ENCODE measurements at regions not wholly inside any gene's neighbourhood (a gene's known extent, or its start where the extent isn't known, plus 50 kb on each side); places are given as distances from the start of the nearest gene placed in this dataset.
"Not testable (repeated sequence)": the region's sequence is repeated elsewhere in the genome, so short reads cannot be mapped to it uniquely, and the experiment has no call there.

GRCh38 chr19:28715157-28715556 lies 497.8 kb downstream of the UQCRFS1 start:
- H3K27ac Mint-ChIP-seq: no peak overlapping the region
- DNase-seq (ENCODE audit: low spot score): no peak
- H3K36me3 Mint-ChIP-seq (ENCODE audit: low read depth): no peaks in the 10 kb centered on the region
- H3K4me3 Mint-ChIP-seq: no peak overlapping the region
- H3K27me3 Mint-ChIP-seq (ENCODE audit: low read depth): no peaks in the 10 kb centered on the region
- H3K9me3 Mint-ChIP-seq: peaks cover 3% of the 10 kb centered on the region
- no peaks in the 10 kb centered on the region for H3K4me1 Mint-ChIP-seq (ENCODE audit: low read depth)

- H3K36me3 Mint-ChIP-seq (ENCODE audit: low read depth): no peaks in the 10 kb centered on the region
- H3K27ac Mint-ChIP-seq: no peak overlapping the region
- no peaks in the 10 kb centered on the region for H3K4me1 Mint-ChIP-seq (ENCODE audit: low read depth)
- no peaks in the 10 kb centered on the region for H3K9me3 Mint-ChIP-seq
- no peaks in the 10 kb centered on the region for H3K27me3 Mint-ChIP-seq (ENCODE audit: low read depth)
- no peak overlapping the region for H3K4me3 Mint-ChIP-seq
- DNase-seq (ENCODE audit: low spot score): no peak
These were observed 501.5 kb downstream of the UQCRFS1 start for GRCh38 chr19:28711411-28711810.

- Mint-ChIP-seq H3K27me3 (ENCODE audit: low read depth) (no peaks in the 10 kb centered on the region), H3K4me1 (ENCODE audit: low read depth) (no peaks in the 10 kb centered on the region), H3K4me3 (no peak overlapping the region), H3K27ac (no peak overlapping the region), H3K9me3 (no peaks in the 10 kb centered on the region), H3K36me3 (ENCODE audit: low read depth) (no peaks in the 10 kb centered on the region)
- DNase-seq (ENCODE audit: low spot score): no peak
These were observed 502.7 kb downstream of the UQCRFS1 start for GRCh38 chr19:28710278-28710677.

DNA sequence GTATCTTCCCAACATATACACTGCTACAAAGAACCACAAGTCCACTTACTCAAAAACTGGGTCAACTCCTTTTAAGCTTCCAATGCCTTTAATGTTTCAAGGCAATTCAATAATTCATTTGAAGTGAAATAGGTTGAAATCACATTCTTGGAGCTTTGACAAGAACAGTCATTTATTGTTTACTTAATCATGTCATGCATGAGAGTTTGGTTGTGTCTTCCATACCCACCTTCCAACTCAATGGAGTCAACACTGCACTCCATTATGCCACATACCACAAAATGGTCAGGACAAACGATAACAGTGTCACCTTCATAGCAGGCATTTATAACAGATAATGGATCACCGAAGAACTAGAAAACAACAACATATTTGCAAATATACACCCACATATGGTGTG lies 506.3 kb downstream of the UQCRFS1 start:
- no peak for DNase-seq (ENCODE audit: low spot score)
- Mint-ChIP-seq H3K4me3 (no peak overlapping the region), H3K9me3 (no peaks in the 10 kb centered on the region), H3K4me1 (ENCODE audit: low read depth) (no peaks in the 10 kb centered on the region), H3K36me3 (ENCODE audit: low read depth) (no peaks in the 10 kb centered on the region), H3K27ac (no peak overlapping the region), H3K27me3 (ENCODE audit: low read depth) (no peaks in the 10 kb centered on the region)

- Mint-ChIP-seq H3K4me1 (ENCODE audit: low read depth) (no peaks in the 10 kb centered on the region), H3K27me3 (ENCODE audit: low read depth) (no peaks in the 10 kb centered on the region), H3K4me3 (no peak overlapping the region), H3K9me3 (no peaks in the 10 kb centered on the region), H3K36me3 (ENCODE audit: low read depth) (no peaks in the 10 kb centered on the region), H3K27ac (no peak overlapping the region)
- no peak for DNase-seq (ENCODE audit: low spot score)
These were observed 507.9 kb downstream of the UQCRFS1 start for GRCh38 chr19:28705008-28705407.

GRCh38 chr19:28703400-28703956 lies 509.5 kb downstream of the UQCRFS1 start:
- Mint-ChIP-seq H3K9me3 (no peaks in the 10 kb centered on the region), H3K36me3 (ENCODE audit: low read depth) (no peaks in the 10 kb centered on the region), H3K27ac (no peak overlapping the region), H3K4me1 (ENCODE audit: low read depth) (no peaks in the 10 kb centered on the region), H3K27me3 (ENCODE audit: low read depth) (peaks cover 2% of the 10 kb centered on the region), H3K4me3 (no peak overlapping the region)
- DNase-seq (ENCODE audit: low spot score): no peak

- no peak overlapping the region for H3K27ac Mint-ChIP-seq
- DNase-seq (ENCODE audit: low spot score): no peak
- H3K27me3 Mint-ChIP-seq (ENCODE audit: low read depth): peaks cover 2% of the 10 kb centered on the region
- no peak overlapping the region for H3K4me3 Mint-ChIP-seq
- H3K4me1 Mint-ChIP-seq (ENCODE audit: low read depth): no peaks in the 10 kb centered on the region
- no peaks in the 10 kb centered on the region for H3K9me3 Mint-ChIP-seq
- no peaks in the 10 kb centered on the region for H3K36me3 Mint-ChIP-seq (ENCODE audit: low read depth)
These were observed 511.5 kb downstream of the UQCRFS1 start for GRCh38 chr19:28701491-28701890.

DNA sequence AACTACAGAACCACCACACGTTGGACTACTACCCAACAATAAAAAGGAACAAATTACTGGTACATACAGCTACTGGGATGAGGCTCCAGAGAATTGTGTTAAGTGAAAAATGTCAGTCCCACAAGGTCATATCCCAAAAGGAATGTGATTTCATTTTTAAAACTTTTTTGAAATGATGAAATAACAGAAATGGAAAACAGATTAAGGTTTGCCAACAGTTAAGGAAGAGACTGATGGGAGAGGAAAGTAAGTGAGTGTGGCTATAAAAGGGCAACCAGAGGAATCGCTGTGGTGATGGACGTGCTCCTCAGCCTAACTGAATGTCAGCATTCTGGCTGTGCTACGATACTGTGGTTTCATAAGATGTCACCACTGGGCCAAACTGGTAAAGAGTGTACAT lies 512.8 kb downstream of the UQCRFS1 start:
- H3K4me3 Mint-ChIP-seq: no peak overlapping the region
- H3K27ac Mint-ChIP-seq: no peak overlapping the region
- no peak for DNase-seq (ENCODE audit: low spot score)
- peaks cover 2% of the 10 kb centered on the region for H3K27me3 Mint-ChIP-seq (ENCODE audit: low read depth)
- no peaks in the 10 kb centered on the region for H3K4me1 Mint-ChIP-seq (ENCODE audit: low read depth)
- no peaks in the 10 kb centered on the region for H3K9me3 Mint-ChIP-seq
- H3K36me3 Mint-ChIP-seq (ENCODE audit: low read depth): no peaks in the 10 kb centered on the region

DNA sequence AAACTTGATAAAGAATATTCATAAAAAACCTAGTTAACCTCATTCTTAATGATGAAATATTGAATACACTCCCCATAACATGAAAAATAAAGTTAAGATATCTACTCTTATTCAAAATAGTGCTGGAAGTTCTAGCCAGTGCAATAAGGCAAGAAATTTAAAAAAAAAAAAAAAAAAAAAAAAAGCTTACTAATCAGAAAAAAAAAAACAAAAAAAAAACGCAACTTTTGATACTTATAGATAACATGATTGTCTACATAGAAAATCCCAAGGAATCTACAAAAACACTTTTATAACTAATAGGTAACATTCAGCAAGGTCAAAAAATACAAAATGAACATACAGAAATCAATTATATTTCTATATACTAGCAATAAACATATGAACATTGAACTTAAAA lies 515.6 kb downstream of the UQCRFS1 start:
- no peak for DNase-seq (ENCODE audit: low spot score)
- no peak overlapping the region for H3K27ac Mint-ChIP-seq
- no peaks in the 10 kb centered on the region for H3K9me3 Mint-ChIP-seq
- H3K36me3 Mint-ChIP-seq (ENCODE audit: low read depth): no peaks in the 10 kb centered on the region
- H3K4me1 Mint-ChIP-seq (ENCODE audit: low read depth): no peaks in the 10 kb centered on the region
- peaks cover 2% of the 10 kb centered on the region for H3K27me3 Mint-ChIP-seq (ENCODE audit: low read depth)
- H3K4me3 Mint-ChIP-seq: no peak overlapping the region

DNA sequence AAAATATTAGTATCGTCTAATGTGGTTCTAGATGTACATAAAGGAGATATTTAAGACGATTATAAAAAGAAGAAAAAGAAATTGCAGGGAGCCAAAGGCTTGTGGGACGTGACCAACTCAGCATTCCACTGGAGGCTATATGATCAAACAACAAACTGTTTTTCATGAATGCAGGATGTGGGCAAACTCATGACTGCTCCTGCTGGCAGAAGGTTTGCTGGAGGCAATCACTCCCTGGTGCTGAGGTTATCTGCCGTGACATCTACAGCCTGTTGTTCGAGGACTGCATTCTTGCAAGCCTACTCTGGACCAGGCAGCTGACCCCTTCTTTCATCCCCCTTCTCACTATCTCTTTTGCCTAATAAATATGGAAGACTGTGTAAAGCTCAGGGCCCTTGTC lies 518.1 kb downstream of the UQCRFS1 start:
- Mint-ChIP-seq H3K27me3 (ENCODE audit: low read depth) (peaks cover 2% of the 10 kb centered on the region), H3K4me3 (no peak overlapping the region), H3K4me1 (ENCODE audit: low read depth) (no peaks in the 10 kb centered on the region), H3K36me3 (ENCODE audit: low read depth) (no peaks in the 10 kb centered on the region), H3K27ac (no peak overlapping the region), H3K9me3 (peaks cover 3% of the 10 kb centered on the region)
- no peak for DNase-seq (ENCODE audit: low spot score)

- Mint-ChIP-seq H3K27me3 (ENCODE audit: low read depth) (no peaks in the 10 kb centered on the region), H3K36me3 (ENCODE audit: low read depth) (peaks cover under 1% of the 10 kb centered on the region), H3K4me1 (ENCODE audit: low read depth) (peaks cover 3% of the 10 kb centered on the region), H3K4me3 (no peak overlapping the region), H3K27ac (no peak overlapping the region), H3K9me3 (peaks cover 3% of the 10 kb centered on the region)
- no peak for DNase-seq (ENCODE audit: low spot score)
These were observed 521.3 kb downstream of the UQCRFS1 start for GRCh38 chr19:28691683-28692082.

DNA sequence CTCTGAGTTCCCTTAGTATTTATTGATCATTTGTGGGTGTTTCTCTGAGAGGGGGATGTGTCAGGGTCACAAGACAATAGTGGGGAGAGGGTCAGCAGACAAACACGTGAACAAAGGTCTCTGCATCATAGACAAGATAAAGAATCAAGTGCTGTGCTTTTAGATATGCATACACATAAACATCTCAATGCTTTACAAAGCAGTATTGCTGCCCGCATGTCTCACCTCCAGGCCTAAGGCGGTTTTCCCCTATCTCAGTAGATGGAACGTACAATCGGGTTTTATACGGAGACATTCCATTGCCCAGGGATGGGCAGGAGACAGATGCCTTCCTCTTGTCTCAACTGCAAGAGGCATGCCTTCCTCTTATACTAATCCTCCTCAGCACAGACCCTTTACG lies 523.5 kb downstream of the UQCRFS1 start:
- H3K27ac Mint-ChIP-seq; H3K27me3 Mint-ChIP-seq (ENCODE audit: low read depth); H3K4me1 Mint-ChIP-seq (ENCODE audit: low read depth); H3K9me3 Mint-ChIP-seq; H3K36me3 Mint-ChIP-seq (ENCODE audit: low read depth); H3K4me3 Mint-ChIP-seq; DNase-seq (ENCODE audit: low spot score): not testable (repeated sequence)

DNA sequence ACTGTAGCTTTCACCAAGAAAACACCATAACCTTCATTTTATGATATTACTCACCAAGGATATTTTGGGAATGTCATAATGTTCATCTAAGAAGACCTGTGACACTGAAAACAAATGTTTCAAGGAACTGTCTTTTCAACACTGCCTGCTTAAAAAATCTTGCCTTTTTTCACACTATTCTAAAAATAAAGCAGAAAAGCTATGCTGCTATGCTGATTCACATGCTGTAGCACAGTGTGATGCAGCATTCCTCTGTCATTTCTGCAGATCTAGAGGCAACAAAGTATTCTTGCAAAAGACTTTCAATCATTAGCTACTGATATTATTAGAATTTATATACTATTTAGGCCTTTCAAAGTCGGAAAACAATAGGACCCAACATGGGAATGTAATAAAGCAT lies 525.7 kb downstream of the UQCRFS1 start:
- no peak overlapping the region for H3K4me3 Mint-ChIP-seq
- H3K9me3 Mint-ChIP-seq: peaks cover 7% of the 10 kb centered on the region
- no peaks in the 10 kb centered on the region for H3K27me3 Mint-ChIP-seq (ENCODE audit: low read depth)
- H3K27ac Mint-ChIP-seq: no peak overlapping the region
- no peak for DNase-seq (ENCODE audit: low spot score)
- peaks cover 3% of the 10 kb centered on the region for H3K36me3 Mint-ChIP-seq (ENCODE audit: low read depth)
- H3K4me1 Mint-ChIP-seq (ENCODE audit: low read depth): peaks cover 5% of the 10 kb centered on the region

DNA sequence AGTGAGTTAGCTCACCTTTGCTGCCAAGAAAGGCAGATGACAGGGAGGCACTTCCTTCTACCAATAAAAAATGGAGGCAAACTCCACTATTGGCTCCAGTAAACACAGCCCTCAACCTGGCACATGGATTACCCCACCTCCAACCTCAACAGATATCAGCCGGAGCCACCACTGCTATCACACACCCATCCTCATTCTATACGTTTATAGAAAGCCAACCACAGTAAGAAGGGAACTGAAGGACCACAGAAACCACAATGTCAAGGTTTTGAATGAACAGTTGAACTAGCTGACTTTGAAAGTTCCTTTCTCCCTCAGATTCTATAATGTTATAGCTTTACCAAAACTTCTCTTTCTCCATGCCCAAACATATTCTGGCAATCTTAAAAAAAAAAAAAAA lies 526.2 kb downstream of the UQCRFS1 start:
- no peaks in the 10 kb centered on the region for H3K27me3 Mint-ChIP-seq (ENCODE audit: low read depth)
- no peak for DNase-seq (ENCODE audit: low spot score)

DNA sequence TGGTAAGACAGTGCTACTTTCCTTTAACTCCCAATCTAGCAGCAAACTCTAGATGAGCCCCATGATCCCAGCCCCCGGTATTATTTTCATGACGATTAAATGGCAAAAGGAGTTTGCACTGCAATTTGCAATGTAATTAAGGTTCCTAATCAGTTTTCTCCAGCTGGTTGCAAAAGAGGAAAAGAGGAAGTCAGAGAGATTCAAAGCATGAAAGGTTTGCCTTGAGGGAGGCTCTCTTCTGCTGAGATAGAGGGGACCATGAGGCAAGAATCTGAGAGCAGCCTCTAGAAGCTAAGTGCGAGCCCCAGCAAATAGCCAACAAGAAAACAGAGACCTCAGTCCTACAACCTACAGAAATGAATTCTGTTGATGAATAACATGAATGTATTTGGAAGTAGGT lies 527.1 kb downstream of the UQCRFS1 start:
- H3K27me3 Mint-ChIP-seq (ENCODE audit: low read depth): no peaks in the 10 kb centered on the region
- H3K9me3 Mint-ChIP-seq: peaks cover 4% of the 10 kb centered on the region
- peaks cover 5% of the 10 kb centered on the region for H3K4me1 Mint-ChIP-seq (ENCODE audit: low read depth)
- no peak for DNase-seq (ENCODE audit: low spot score)
- H3K36me3 Mint-ChIP-seq (ENCODE audit: low read depth): peaks cover 3% of the 10 kb centered on the region
- no peak overlapping the region for H3K4me3 Mint-ChIP-seq
- H3K27ac Mint-ChIP-seq: no peak overlapping the region

More for the DNA sequence above, 526.2 kb downstream of the UQCRFS1 start:
- H3K27ac Mint-ChIP-seq: peak overlapping the region; percentile 26
- H3K36me3 Mint-ChIP-seq (ENCODE audit: low read depth): peaks cover 3% of the 10 kb centered on the region
- no peak overlapping the region for H3K4me3 Mint-ChIP-seq
- H3K9me3 Mint-ChIP-seq: peaks cover 6% of the 10 kb centered on the region
- H3K4me1 Mint-ChIP-seq (ENCODE audit: low read depth): peaks cover 5% of the 10 kb centered on the region
